Lung (tissue), 11 donors: ENCODE measurements at regions not wholly inside any gene's neighbourhood (a gene's known extent, or its start where the extent isn't known, plus 50 kb on each side); places are given as distances from the start of the nearest gene placed in this dataset.

ENCODE experiments used
- ATAC-seq: fragments of 200-7000 bp; cut with Tn5 transposase; one replicate; pipeline ENCODE4 v1.9.1; 2020; ENCODE audit warnings: moderate number of reproducible peaks; ENCODE audit not compliant: insufficient read depth, low FRiP score
- DNase-seq, 3 donors: peaks; one replicate each; pipeline ENCODE4 v3.0.0-alpha.2; 2013 to 2017
- H3K27ac ChIP-seq, 2 donors: one replicate each; pipeline ENCODE4 v1.5.1; 2013; ENCODE audit warnings: mild to moderate bottlenecking in 2 of 2, moderate library complexity in 2 of 2, control low read depth in 1 of 2, inconsistent platforms in 1 of 2, low read depth in 1 of 2, low read length in 1 of 2
- H3K27me3 ChIP-seq, 3 donors: one replicate each; pipeline ENCODE4 v1.5.1; 2013; ENCODE audit warnings: low read length in 2 of 3; ENCODE audit not compliant: control insufficient read depth in 3 of 3, insufficient read depth in 3 of 3
- H3K36me3 ChIP-seq, 4 donors: one replicate each; pipeline ENCODE4 v1.5.1; 2013; ENCODE audit warnings: low read length in 4 of 4, mild to moderate bottlenecking in 1 of 4, moderate library complexity in 1 of 4; ENCODE audit not compliant: control insufficient read depth in 4 of 4, insufficient read depth in 4 of 4
- H3K4me1 ChIP-seq, 5 donors: one replicate each; pipeline ENCODE4 v1.5.1; 2013; ENCODE audit warnings: low read length in 5 of 5, mild to moderate bottlenecking in 2 of 5, moderate library complexity in 1 of 5; ENCODE audit not compliant: control insufficient read depth in 5 of 5, insufficient read depth in 5 of 5
- H3K4me3 ChIP-seq: one replicate; pipeline ENCODE4 v1.5.1; 2013; ENCODE audit warnings: mild to moderate bottlenecking, control low read depth, moderate library complexity
- H3K9ac ChIP-seq, 2 donors: one replicate each; pipeline ENCODE4 v1.5.1; 2013; ENCODE audit warnings: low read length in 2 of 2, control low read depth in 1 of 2; ENCODE audit not compliant: insufficient read depth in 1 of 2
- H3K9me3 ChIP-seq, 4 donors: one replicate each; pipeline ENCODE4 v1.5.1; 2013; ENCODE audit warnings: low read length in 3 of 4, mild to moderate bottlenecking in 1 of 4, moderate library complexity in 1 of 4; ENCODE audit not compliant: control insufficient read depth in 4 of 4, insufficient read depth in 3 of 4
- CTCF ChIP-seq: IDR thresholded peaks from 2 replicates; pipeline ENCODE4 v1.5.1; 2012; ENCODE audit warnings: mild to moderate bottlenecking; ENCODE audit errors: control extremely low read depth, extremely low read depth
- WGBS, 2 donors: extraction: QIAGEN DNeasy Blood & Tissue Kit; methylation state at CpG; one replicate each; pipeline ENCODE4 v1.1.7; 2013; 5-methylcytosine and 5-hydroxymethylcytosine counted together
- donor health status: control.
- donor health status: control.
- donor health status: Bipolar disorder and iron deficiency.
- donor health status: healthy.
- donor health status: DM: yes; HTN: yes; CAD: no.

- 88 to 96% methylated on average over 4 of the region's 4 CpGs for WGBS, 2 donors
- Histone ChIP-seq H3K27me3 (peaks cover 0 to 3% (median 3%) of the 10 kb centered on the region in 3 donors), H3K4me3 (no peak overlapping the region), H3K36me3 (no peaks in the 10 kb centered on the region), H3K9ac (no peak overlapping the region), H3K4me1 (no peaks in the 10 kb centered on the region), H3K9me3 (peaks cover 0 to 5% (median 0%) of the 10 kb centered on the region in 4 donors), H3K27ac (no peak overlapping the region)
- ATAC-seq, result no peak
- no peak for DNase-seq
- TF ChIP-seq CTCF, result no peak
Measured at GRCh38 chr16:22630242-22630641, 119.6 kb downstream of the NPIPB5 start.

GRCh38 chr16:22631264-22631663, 120.6 kb downstream of the NPIPB5 start:
- Histone ChIP-seq H3K36me3 (no peaks in the 10 kb centered on the region), H3K4me1 (no peaks in the 10 kb centered on the region), H3K27ac (no peak overlapping the region), H3K4me3 (no peak overlapping the region), H3K9me3 (no peaks in the 10 kb centered on the region), H3K9ac (no peak overlapping the region), H3K27me3 (peaks cover 0 to 3% (median 0%) of the 10 kb centered on the region in 3 donors)
- no peak for ATAC-seq
- DNase-seq, result no peak
- 86 to 91% methylated on average over 9 of the region's 9 CpGs for WGBS, 2 donors
- no peak for TF ChIP-seq CTCF

GRCh38 chr16:22632606-22633005, 121.9 kb downstream of the NPIPB5 start:
- no peak for TF ChIP-seq CTCF
- no peaks in the 10 kb centered on the region for H3K36me3 ChIP-seq
- H3K9me3 ChIP-seq, result peaks cover 0 to 6% (median 2%) of the 10 kb centered on the region in 4 donors
- no peaks in the 10 kb centered on the region for H3K4me1 ChIP-seq
- H3K9ac ChIP-seq, result no peak overlapping the region
- DNase-seq (no peak), ATAC-seq (no peak)
- H3K27ac ChIP-seq, result no peak overlapping the region
- 74 to 92% methylated on average over 4 of the region's 4 CpGs for WGBS, 2 donors
- H3K4me3 ChIP-seq, result no peak overlapping the region
- peaks cover 0 to under 1% (median 0%) of the 10 kb centered on the region in 3 donors for H3K27me3 ChIP-seq

GRCh38 chr16:22633280-22633679, 122.6 kb downstream of the NPIPB5 start:
- no peak overlapping the region for H3K27ac ChIP-seq
- H3K4me3 ChIP-seq, result no peak overlapping the region
- DNase-seq, result no peak
- no peaks in the 10 kb centered on the region for H3K27me3 ChIP-seq
- no peaks in the 10 kb centered on the region for H3K36me3 ChIP-seq
- WGBS, 2 donors, result 76 to 83% methylated on average over 5 of the region's 5 CpGs
- no peak for ATAC-seq
- H3K9me3 ChIP-seq, result peaks cover 0 to 6% (median 3%) of the 10 kb centered on the region in 4 donors
- no peak for TF ChIP-seq CTCF
- H3K4me1 ChIP-seq, result no peaks in the 10 kb centered on the region
- no peak overlapping the region for H3K9ac ChIP-seq
